HG03565 (cell line): ENCODE measurements at regions not wholly inside any gene's neighbourhood (a gene's known extent, or its start where the extent isn't known, plus 50 kb on each side); places are given as distances from the start of the nearest gene placed in this dataset.
A peak's percentile ranks its signal among the peaks of the same experiment; 100 is the strongest.

Experiments used
- ATAC-seq: cut with Tn5 transposase; IDR thresholded peaks from one replicate; pipeline ENCODE4 v1.9.1; 2021; ENCODE audit warnings: mild to moderate bottlenecking, moderate library complexity; ENCODE audit not compliant: unreplicated experiment

DNA sequence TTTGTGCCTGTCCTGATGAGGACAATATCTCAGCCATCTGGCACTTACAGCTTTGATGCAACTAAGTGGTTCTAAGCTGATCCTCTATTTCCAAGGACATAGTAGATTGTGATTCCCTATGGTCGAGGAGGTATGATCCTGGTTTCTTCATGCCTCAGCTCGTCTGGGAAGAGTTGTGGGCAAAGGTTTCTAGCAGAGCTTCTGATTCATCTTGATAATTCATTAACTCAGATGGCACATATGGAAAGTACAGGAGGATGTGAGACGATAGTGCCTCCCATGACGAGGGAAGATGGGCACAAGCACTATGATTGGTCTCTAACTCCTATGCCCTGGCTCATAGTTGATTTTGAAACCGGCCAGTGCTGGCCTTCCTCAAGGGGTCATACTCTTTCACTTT, 334.2 kb upstream of the SEMA6D start:
- ATAC-seq, result no peak

DNA sequence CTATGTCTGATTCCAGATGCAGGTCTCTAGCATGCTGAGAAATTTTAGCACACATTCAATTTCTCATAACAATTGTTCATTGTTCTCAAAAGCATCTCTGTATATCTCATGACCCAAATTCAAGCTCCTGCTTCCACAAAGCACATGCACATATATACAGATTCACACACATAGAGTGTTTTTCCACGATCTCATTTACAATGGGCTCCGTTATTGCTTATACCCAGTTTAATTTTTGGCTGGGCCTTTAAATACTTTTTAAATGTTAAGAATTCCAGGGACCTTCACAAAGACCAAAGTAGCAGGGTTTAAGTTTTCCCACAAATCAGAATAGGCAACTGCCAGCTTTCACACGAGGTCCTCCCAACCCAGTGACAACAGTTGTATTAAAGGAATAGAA, 333.5 kb upstream of the SEMA6D start:
- no peak for ATAC-seq

DNA sequence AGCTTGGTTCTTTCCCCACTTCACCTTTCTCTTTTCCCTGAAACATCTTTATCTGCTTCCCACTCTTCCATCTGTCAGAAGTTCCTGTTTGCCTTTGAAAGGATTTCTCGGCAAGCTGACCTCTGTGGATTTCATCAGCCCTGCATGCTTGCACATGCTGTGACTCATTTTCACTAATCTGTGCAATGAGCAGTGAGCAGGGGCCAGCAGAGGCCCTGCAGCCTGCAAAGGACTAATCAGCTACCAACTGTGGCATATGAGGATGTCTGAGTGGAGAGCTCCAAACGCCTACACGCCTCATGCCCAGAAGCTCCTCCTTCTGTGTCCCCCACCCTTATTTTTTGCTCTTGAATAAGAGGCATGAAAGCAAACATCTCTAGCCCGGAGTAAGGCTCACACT, 333.0 kb upstream of the SEMA6D start:
- ATAC-seq, result no peak

- no peak for ATAC-seq
Measured at GRCh38 chr15:47384776-47385175, 332.5 kb upstream of the SEMA6D start.

DNA sequence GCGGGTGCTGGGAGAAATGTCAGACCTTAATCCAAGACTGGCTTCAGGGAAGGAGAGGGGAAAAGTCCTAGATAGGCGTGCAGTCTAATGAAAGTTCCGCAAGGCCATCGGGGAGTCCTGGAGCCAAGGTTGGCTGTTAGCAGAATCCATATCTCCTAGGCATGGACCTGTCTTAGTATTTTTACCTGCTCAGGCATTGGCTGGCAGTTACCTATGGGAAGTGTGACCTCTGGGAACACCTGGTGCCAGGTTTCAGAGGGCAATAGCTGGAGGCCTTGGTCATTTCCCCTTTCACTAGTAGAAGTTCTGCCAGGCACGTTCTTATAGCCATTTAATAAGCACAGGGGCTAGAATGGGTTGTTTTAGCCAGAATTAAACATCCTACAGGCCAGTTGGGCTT, 330.8 kb upstream of the SEMA6D start:
- no peak for ATAC-seq

DNA sequence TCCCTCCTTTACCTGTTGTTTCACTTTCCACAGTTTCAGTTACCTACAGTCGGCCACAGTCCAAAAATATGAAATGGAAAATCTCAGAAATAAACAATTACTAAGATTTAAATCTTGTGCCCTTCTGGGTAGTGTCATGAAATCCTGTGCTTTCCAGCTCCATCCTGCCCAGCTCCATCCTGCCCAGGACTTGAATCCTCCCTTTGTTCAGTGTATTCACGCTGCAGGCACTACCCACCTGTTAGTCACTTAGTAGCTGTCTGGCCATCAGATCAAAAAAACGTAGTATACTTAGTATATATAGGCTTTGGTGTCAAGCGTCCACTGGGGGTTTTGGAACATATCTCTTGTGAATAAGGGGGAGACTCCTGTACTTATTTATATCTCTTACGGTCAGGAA, 329.0 kb upstream of the SEMA6D start:
- ATAC-seq, result no peak

GRCh38 chr15:47390208-47390765, 327.0 kb upstream of the SEMA6D start:
- ATAC-seq, result peak; percentile 64

- ATAC-seq, result no peak
Measured at GRCh38 chr15:47394286-47394809, 323.0 kb upstream of the SEMA6D start.

- ATAC-seq, result no peak
Measured at GRCh38 chr15:47395076-47395475, 322.2 kb upstream of the SEMA6D start.

DNA sequence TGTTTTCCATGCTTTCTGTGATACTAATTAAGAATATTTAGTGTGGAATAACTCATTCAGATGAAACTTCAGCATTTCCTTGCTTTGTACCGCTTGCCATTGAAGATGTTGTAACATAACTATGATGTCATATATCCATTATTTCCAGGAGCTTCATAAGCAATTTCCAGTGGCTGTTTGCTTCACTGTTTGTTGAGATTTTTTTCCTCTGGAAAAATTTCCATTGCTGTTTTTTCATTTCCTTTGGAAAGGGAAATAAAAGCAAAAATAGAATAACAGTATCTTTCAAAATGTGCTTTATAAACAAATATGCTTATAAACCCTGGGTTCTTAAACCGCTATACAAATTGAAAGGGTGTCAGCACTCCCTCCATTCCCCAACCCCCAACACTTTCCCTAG, 319.6 kb upstream of the SEMA6D start:
- no peak for ATAC-seq

GRCh38 chr15:47398132-47398531, 319.2 kb upstream of the SEMA6D start:
- ATAC-seq, result no peak

- no peak for ATAC-seq
Measured at GRCh38 chr15:47398594-47398993, 318.7 kb upstream of the SEMA6D start.

DNA sequence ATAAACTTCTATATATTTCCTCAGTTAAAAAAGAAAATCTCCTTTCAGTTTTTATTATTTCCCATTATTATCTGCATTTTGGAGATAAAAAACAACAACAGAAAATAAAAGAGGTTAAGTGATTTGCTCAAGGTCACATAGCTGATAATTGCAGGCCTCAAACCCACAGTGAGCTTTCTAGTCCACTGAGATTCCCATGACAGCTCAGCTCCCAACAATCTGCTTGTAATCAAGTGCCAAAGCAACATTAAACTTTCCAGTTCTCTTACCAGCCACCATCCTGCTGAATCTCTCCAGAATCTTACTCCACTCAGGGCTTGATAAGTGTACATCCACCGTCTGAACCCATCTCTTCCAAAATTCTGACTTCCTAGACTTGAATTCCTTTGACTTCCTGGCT, 318.2 kb upstream of the SEMA6D start:
- ATAC-seq, result no peak

DNA sequence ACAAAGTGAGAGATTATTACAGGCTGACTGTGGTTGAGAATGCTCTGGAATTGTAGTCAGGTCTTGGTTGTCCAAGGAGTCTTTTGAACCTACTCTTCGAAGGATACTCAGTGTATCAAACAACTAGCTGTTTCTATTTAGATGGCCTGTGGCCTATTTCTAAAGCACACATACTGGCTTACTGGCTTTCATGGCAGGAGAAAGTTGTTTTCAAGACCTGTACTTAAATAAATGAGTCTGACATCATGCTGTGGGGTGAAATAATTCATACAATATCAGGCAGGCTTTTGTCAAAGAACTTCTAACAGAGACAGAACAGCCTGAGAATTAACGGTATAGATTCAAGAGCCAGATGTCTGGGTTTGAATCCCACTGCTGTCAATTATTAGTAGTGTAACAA, 316.7 kb upstream of the SEMA6D start:
- ATAC-seq, result no peak

DNA sequence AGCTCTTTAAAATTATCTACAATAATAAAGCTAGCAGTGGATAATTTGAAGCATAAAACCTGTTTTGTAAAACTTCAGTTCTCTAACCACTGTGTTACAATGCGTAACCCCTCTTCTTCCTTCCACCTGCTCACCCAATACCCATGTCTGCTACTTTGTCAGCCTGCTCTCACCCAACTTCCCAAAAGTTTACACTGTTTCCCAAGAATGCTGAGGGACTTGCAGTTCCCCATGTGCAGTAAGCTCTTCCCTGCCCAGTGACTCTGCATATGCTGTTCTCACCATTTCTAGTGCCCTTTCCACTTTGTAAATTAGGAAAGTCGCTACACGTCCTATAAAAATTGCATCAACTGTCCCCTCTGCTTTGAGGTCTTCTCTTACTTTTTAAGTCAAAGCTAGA, 315.9 kb upstream of the SEMA6D start:
- no peak for ATAC-seq

- ATAC-seq, result no peak
Measured at GRCh38 chr15:47402829-47403228, 314.5 kb upstream of the SEMA6D start.

GRCh38 chr15:47404877-47405276, 312.4 kb upstream of the SEMA6D start:
- no peak for ATAC-seq

GRCh38 chr15:47405365-47406162, 311.7 kb upstream of the SEMA6D start:
- no peak for ATAC-seq

DNA sequence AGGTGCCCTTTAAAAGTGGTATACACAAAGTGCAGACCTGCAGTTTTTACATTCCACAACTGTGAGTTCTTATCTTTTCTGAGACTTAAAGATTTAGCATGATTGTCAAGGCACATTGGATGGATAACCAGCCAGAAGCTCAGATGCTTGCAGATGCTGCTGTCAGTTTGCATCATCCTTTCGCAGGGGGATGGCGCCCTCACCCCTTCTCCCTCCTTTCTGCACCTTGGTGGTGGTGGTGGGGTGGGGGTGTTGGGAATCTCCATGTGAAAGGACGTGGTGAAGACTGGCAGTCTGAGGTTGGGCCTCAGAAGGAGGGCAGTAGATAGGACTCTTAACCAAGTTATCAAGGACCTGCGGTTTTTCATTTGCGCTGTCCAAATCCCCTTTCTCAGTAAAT, 309.6 kb upstream of the SEMA6D start:
- ATAC-seq, result no peak

GRCh38 chr15:47409038-47409437, 308.3 kb upstream of the SEMA6D start:
- no peak for ATAC-seq

GRCh38 chr15:47409600-47409999, 307.7 kb upstream of the SEMA6D start:
- no peak for ATAC-seq

GRCh38 chr15:47410247-47410646, 307.1 kb upstream of the SEMA6D start:
- no peak for ATAC-seq

GRCh38 chr15:47411733-47412132, 305.6 kb upstream of the SEMA6D start:
- ATAC-seq, result no peak
